ENCODE measurements at regions not wholly inside any gene's neighbourhood (a gene's known extent, or its start where the extent isn't known, plus 50 kb on each side); places are given as distances from the start of the nearest gene placed in this dataset.

DNA sequence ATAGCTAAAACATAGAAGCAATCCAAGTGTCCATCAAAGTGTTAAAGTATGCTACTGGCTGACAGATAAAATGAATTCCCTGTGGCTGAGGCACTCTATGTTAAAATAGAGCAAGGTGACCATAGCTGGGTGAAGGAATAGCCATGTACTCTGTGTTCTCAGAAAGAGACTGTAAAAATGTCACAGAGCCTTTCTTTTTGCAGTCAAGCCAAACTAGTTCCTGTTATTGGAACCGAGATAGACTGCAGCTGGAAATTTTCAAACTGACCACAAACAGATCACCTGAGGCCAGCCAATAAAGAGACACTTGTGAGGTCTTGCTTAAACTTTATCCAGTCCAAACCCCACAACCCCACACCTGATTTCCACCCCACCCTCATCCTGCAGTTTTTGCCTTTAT is 422.8 kb upstream of the NAALADL2 start:
- H3K27me3 ChIP-seq (ENCODE audit: control insufficient read depth, extremely low read depth, insufficient read depth, low read length) = no peaks in the 10 kb centered on the region
- H3K4me3 ChIP-seq (ENCODE audit: control insufficient read depth in 2 of 3, extremely low read depth in 1 of 3, insufficient read depth in 2 of 3, low read depth in 1 of 3, low read length in 3 of 3) = no peak overlapping the region
- H3K27ac ChIP-seq (ENCODE audit: control insufficient read depth, insufficient read depth, low read length) = no peak overlapping the region
- no peak for DNase-seq (ENCODE audit: low read depth, low spot score)
- H3K79me2 ChIP-seq (ENCODE audit: control insufficient read depth, insufficient read depth, low read length) = no peaks in the 10 kb centered on the region
- H3K9me1 ChIP-seq (ENCODE audit: control insufficient read depth, extremely low read depth, insufficient read depth, low read length) = no peaks in the 10 kb centered on the region
- FAIRE-seq = no peak
- no peaks in the 10 kb centered on the region for H3K36me3 ChIP-seq (ENCODE audit: control insufficient read depth in 2 of 2, extremely low read depth in 1 of 2, insufficient read depth in 2 of 2, low read length in 2 of 2)
- no peak overlapping the region for H3K9ac ChIP-seq (ENCODE audit: control insufficient read depth, extremely low read depth, insufficient read depth, low read length)
- dilution Hi-C loops (cut with MboI; ENCODE audit: extremely low pct_ligation_motif_present, low sequenced_read_pairs) = no loop called here
- no peaks in the 10 kb centered on the region for H3K9me3 ChIP-seq (ENCODE audit: control insufficient read depth, low read depth, low read length)
- no peak overlapping the region for H2AFZ ChIP-seq (ENCODE audit: control insufficient read depth, low read length)
- peaks cover 24% of the 10 kb centered on the region for H3K4me1 ChIP-seq (ENCODE audit: control insufficient read depth, extremely low read depth, insufficient read depth, low read length)
- TF ChIP-seq EZH2 (IDR thresholded peaks at IDR 0.05; ENCODE audit: low read length) = no peak
- TF ChIP-seq, protein P1, sequence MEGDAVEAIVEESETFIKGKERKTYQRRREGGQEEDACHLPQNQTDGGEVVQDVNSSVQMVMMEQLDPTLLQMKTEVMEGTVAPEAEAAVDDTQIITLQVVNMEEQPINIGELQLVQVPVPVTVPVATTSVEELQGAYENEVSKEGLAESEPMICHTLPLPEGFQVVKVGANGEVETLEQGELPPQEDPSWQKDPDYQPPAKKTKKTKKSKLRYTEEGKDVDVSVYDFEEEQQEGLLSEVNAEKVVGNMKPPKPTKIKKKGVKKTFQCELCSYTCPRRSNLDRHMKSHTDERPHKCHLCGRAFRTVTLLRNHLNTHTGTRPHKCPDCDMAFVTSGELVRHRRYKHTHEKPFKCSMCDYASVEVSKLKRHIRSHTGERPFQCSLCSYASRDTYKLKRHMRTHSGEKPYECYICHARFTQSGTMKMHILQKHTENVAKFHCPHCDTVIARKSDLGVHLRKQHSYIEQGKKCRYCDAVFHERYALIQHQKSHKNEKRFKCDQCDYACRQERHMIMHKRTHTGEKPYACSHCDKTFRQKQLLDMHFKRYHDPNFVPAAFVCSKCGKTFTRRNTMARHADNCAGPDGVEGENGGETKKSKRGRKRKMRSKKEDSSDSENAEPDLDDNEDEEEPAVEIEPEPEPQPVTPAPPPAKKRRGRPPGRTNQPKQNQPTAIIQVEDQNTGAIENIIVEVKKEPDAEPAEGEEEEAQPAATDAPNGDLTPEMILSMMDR (optimal IDR thresholded peaks at IDR 0.05 in 1 of 3, IDR thresholded peaks at IDR 0.05 in 1 of 3, conservative IDR thresholded peaks at IDR 0.05 in 1 of 3; ENCODE audit: extremely low read depth in 1 of 3, insufficient read depth in 2 of 3, low read length in 3 of 3) = no peak
- no peak overlapping the region for H3K4me2 ChIP-seq (ENCODE audit: control insufficient read depth, extremely low read depth, insufficient read depth, low read depth, low read length)
- no peaks in the 10 kb centered on the region for H4K20me1 ChIP-seq (ENCODE audit: control insufficient read depth, extremely low read depth, insufficient read depth, low read length)

DNA sequence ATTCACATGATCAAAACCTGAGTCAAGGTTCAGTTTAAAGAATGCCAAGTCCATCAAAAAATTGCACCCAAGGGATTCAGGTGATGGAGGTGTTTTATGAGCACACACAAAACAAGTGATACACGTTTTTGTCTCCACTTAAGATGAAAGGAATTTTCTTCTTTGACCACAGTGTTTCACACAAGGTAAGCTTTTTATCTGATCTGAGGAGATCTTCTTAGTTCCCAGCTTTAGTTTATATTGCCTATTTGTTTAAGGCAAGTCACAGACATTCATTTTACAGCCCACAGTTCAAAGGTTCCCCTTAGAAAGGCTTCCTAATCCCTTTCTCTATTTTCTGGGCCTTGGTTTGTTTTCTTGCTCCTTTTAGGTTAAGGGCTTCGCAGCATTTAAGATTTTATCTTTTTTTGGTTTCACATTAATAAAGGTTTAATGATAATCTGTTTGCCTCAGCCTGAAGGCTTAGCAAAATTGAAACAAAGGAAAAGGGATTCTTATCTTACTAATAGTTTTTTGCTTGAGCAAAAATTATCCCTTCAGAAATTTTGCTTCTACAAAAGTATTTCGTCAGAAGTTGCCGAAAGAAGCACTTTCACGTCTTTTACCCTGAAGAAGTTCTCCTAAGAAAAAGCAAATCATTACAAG is 420.5 kb upstream of the NAALADL2 start:
- Histone ChIP-seq H3K27me3 (ENCODE audit: control insufficient read depth, extremely low read depth, insufficient read depth, low read length) (no peaks in the 10 kb centered on the region), H3K9me3 (ENCODE audit: control insufficient read depth, low read depth, low read length) (no peaks in the 10 kb centered on the region), H3K4me3 (ENCODE audit: control insufficient read depth in 2 of 3, extremely low read depth in 1 of 3, insufficient read depth in 2 of 3, low read depth in 1 of 3, low read length in 3 of 3) (no peak overlapping the region), H3K79me2 (ENCODE audit: control insufficient read depth, insufficient read depth, low read length) (no peaks in the 10 kb centered on the region), H3K4me2 (ENCODE audit: control insufficient read depth, extremely low read depth, insufficient read depth, low read depth, low read length) (no peak overlapping the region), H3K27ac (ENCODE audit: control insufficient read depth, insufficient read depth, low read length) (no peak overlapping the region), H3K9me1 (ENCODE audit: control insufficient read depth, extremely low read depth, insufficient read depth, low read length) (no peaks in the 10 kb centered on the region), H3K4me1 (ENCODE audit: control insufficient read depth, extremely low read depth, insufficient read depth, low read length) (peaks cover 23% of the 10 kb centered on the region), H4K20me1 (ENCODE audit: control insufficient read depth, extremely low read depth, insufficient read depth, low read length) (no peaks in the 10 kb centered on the region), H3K9ac (ENCODE audit: control insufficient read depth, extremely low read depth, insufficient read depth, low read length) (no peak overlapping the region), H3K36me3 (ENCODE audit: control insufficient read depth in 2 of 2, extremely low read depth in 1 of 2, insufficient read depth in 2 of 2, low read length in 2 of 2) (no peaks in the 10 kb centered on the region), H2AFZ (ENCODE audit: control insufficient read depth, low read length) (peak overlapping the region; percentile 71)
- FAIRE-seq = peak; percentile 13
- TF ChIP-seq, protein P1 (optimal IDR thresholded peaks at IDR 0.05 in 1 of 3, IDR thresholded peaks at IDR 0.05 in 1 of 3, conservative IDR thresholded peaks at IDR 0.05 in 1 of 3; ENCODE audit: extremely low read depth in 1 of 3, insufficient read depth in 2 of 3, low read length in 3 of 3) = no peak
- no peak for TF ChIP-seq EZH2 (IDR thresholded peaks at IDR 0.05; ENCODE audit: low read length)
- DNase-seq (ENCODE audit: low read depth, low spot score) = no peak
- dilution Hi-C loops (cut with MboI; ENCODE audit: extremely low pct_ligation_motif_present, low sequenced_read_pairs) = no loop called here

Measured in keratinocyte (primary cell).